OCI-LY3 (cell line): ENCODE measurements at regions not wholly inside any gene's neighbourhood (a gene's known extent, or its start where the extent isn't known, plus 50 kb on each side); places are given as distances from the start of the nearest gene placed in this dataset.

ENCODE experiments used
- H2AFZ ChIP-seq: fragments of 200-600, 300-600 bp; shearing (Covaris generic); 2 replicates; pipeline ENCODE4 v1.6.0; 2014; ENCODE audit warnings: antibody characterized with exemption, low read depth, low read length
- H3K27ac ChIP-seq: fragments of 200-600, 300-600 bp; sonication (generic); 2 replicates; pipeline ENCODE4 v1.5.1; 2014; ENCODE audit warnings: mild to moderate bottlenecking, low read length, moderate library complexity, mixed read lengths
- H3K27me3 ChIP-seq: fragments of 200-600, 300-600 bp; sonication (generic); 2 replicates; pipeline ENCODE4 v1.6.1; 2014; ENCODE audit warnings: low read depth, low read length, mixed read lengths
- H3K36me3 ChIP-seq: fragments of 200-600, 300-600 bp; sonication (generic); replicated peaks from 2 replicates; pipeline ENCODE3; 2014; ENCODE audit warnings: low read depth, low read length, mixed read lengths
- H3K4me1 ChIP-seq: fragments of 300-600, 200-600 bp; sonication (generic); 2 replicates; pipeline ENCODE4 v1.6.1; 2014; ENCODE audit warnings: low read length, mixed read lengths
- H3K4me2 ChIP-seq: fragments of 200-600, 300-600 bp; sonication (generic); 2 replicates; pipeline ENCODE4 v1.6.1; 2014; ENCODE audit warnings: low read length, mixed read lengths
- H3K4me3 ChIP-seq: fragments of 300-600, 200-600 bp; sonication (generic); 2 replicates; pipeline ENCODE4 v1.5.1; 2014; ENCODE audit warnings: antibody characterized with exemption, mild to moderate bottlenecking, low read length, moderate library complexity
- H3K79me2 ChIP-seq: fragments of 300-600, 200-600 bp; shearing (Covaris generic); 2 replicates; pipeline ENCODE4 v1.6.1; 2014; ENCODE audit warnings: mild to moderate bottlenecking, low read length, mixed read lengths
- H3K9ac ChIP-seq: fragments of 300-600, 200-600 bp; shearing (Covaris generic); 2 replicates; pipeline ENCODE4 v1.6.0; 2014; ENCODE audit warnings: mild to moderate bottlenecking, low read length, moderate library complexity
- H3K9me3 ChIP-seq: fragments of 200-600, 300-600 bp; shearing (Covaris generic); 2 replicates; pipeline ENCODE4 v1.6.1; 2014; ENCODE audit warnings: low read length, mixed read lengths; ENCODE audit not compliant: insufficient read depth
- H4K20me1 ChIP-seq: fragments of 200-600, 300-600 bp; sonication (generic); 2 replicates; pipeline ENCODE4 v1.6.1; 2016; ENCODE audit warnings: low read length, mixed read lengths; ENCODE audit not compliant: insufficient read depth
- CTCF ChIP-seq: fragments of 200-600, 300-600 bp; sonication (generic); IDR thresholded peaks from 2 replicates; pipeline ENCODE4 v1.5.1; 2014; ENCODE audit warnings: antibody characterized with exemption, low read length, low read depth
- EZH2phosphoT487 ChIP-seq: fragments of 200-600 bp; shearing (Covaris generic); IDR thresholded peaks from 2 replicates; pipeline ENCODE4 v1.6.1; 2018; ENCODE audit warnings: antibody characterized with exemption, mixed run types, low read depth

GRCh38 chr11:10922892-10923291 lies 65.0 kb upstream of the ZBED5 start:
- Histone ChIP-seq H3K4me3 (no peak overlapping the region), H3K4me2 (no peak overlapping the region), H3K27me3 (peaks cover 15% of the 10 kb centered on the region), H3K79me2 (no peaks in the 10 kb centered on the region), H3K9ac (no peak overlapping the region), H3K36me3 (no peaks in the 10 kb centered on the region), H3K27ac (no peak overlapping the region), H3K4me1 (no peaks in the 10 kb centered on the region), H3K9me3 (no peaks in the 10 kb centered on the region), H2AFZ (no peak overlapping the region), H4K20me1 (no peaks in the 10 kb centered on the region)
- TF ChIP-seq CTCF (no peak), EZH2phosphoT487 (no peak)

GRCh38 chr11:10920875-10921274 lies 63.0 kb upstream of the ZBED5 start:
- TF ChIP-seq EZH2phosphoT487 (no peak), CTCF (no peak)
- Histone ChIP-seq H3K79me2 (no peaks in the 10 kb centered on the region), H3K27me3 (no peaks in the 10 kb centered on the region), H4K20me1 (no peaks in the 10 kb centered on the region), H3K9me3 (no peaks in the 10 kb centered on the region), H3K27ac (no peak overlapping the region), H3K4me3 (no peak overlapping the region), H3K9ac (no peak overlapping the region), H3K36me3 (no peaks in the 10 kb centered on the region), H3K4me1 (no peaks in the 10 kb centered on the region), H2AFZ (no peak overlapping the region), H3K4me2 (no peak overlapping the region)

GRCh38 chr11:10920205-10920604 lies 62.4 kb upstream of the ZBED5 start:
- H3K9me3 ChIP-seq: no peaks in the 10 kb centered on the region
- H3K4me1 ChIP-seq: no peaks in the 10 kb centered on the region
- H3K27ac ChIP-seq: no peak overlapping the region
- no peaks in the 10 kb centered on the region for H3K36me3 ChIP-seq
- no peak overlapping the region for H2AFZ ChIP-seq
- no peaks in the 10 kb centered on the region for H3K27me3 ChIP-seq
- no peaks in the 10 kb centered on the region for H3K79me2 ChIP-seq
- no peak overlapping the region for H3K9ac ChIP-seq
- no peaks in the 10 kb centered on the region for H4K20me1 ChIP-seq
- no peak overlapping the region for H3K4me3 ChIP-seq
- no peak for TF ChIP-seq CTCF
- no peak for TF ChIP-seq EZH2phosphoT487
- H3K4me2 ChIP-seq: no peak overlapping the region

GRCh38 chr11:10918698-10919097 lies 60.8 kb upstream of the ZBED5 start:
- H4K20me1 ChIP-seq: no peaks in the 10 kb centered on the region
- TF ChIP-seq EZH2phosphoT487: no peak
- TF ChIP-seq CTCF: no peak
- no peaks in the 10 kb centered on the region for H3K27me3 ChIP-seq
- H3K36me3 ChIP-seq: no peaks in the 10 kb centered on the region
- H2AFZ ChIP-seq: no peak overlapping the region
- no peak overlapping the region for H3K27ac ChIP-seq
- no peak overlapping the region for H3K4me3 ChIP-seq
- H3K4me1 ChIP-seq: no peaks in the 10 kb centered on the region
- no peak overlapping the region for H3K4me2 ChIP-seq
- H3K79me2 ChIP-seq: no peaks in the 10 kb centered on the region
- no peaks in the 10 kb centered on the region for H3K9me3 ChIP-seq
- H3K9ac ChIP-seq: no peak overlapping the region
